Lower leg skin (tissue), 3 donors: ENCODE measurements at regions not wholly inside any gene's neighbourhood (a gene's known extent, or its start where the extent isn't known, plus 50 kb on each side); places are given as distances from the start of the nearest gene placed in this dataset.

Source experiments
- CTCF ChIP-seq, 3 donors: fragments of 450-650 bp; IDR thresholded peaks; one replicate each; pipeline ENCODE4 v1.5.1; 2016; ENCODE audit warnings: antibody characterized with exemption in 3 of 3, mild to moderate bottlenecking in 3 of 3, moderate library complexity in 2 of 3
- POLR2A ChIP-seq, 2 donors: fragments of 450-650 bp; IDR thresholded peaks; one replicate each; pipeline ENCODE4 v1.6.1; 2016 to 2017; ENCODE audit warnings: antibody characterized with exemption in 2 of 2, mild to moderate bottlenecking in 1 of 2, moderate library complexity in 1 of 2

- TF ChIP-seq CTCF (IDR thresholded peaks at IDR 0.05): no peak
- no peak for TF ChIP-seq POLR2A (IDR thresholded peaks at IDR 0.05)
Observed at GRCh38 chr1:82106672-82107071, 305.9 kb downstream of the ADGRL2 start.
